Inferior parietal cortex (tissue), 1 donor: ENCODE measurements at regions not wholly inside any gene's neighbourhood (a gene's known extent, or its start where the extent isn't known, plus 50 kb on each side); places are given as distances from the start of the nearest gene placed in this dataset.
"Not testable (repeated sequence)": the region's sequence is repeated elsewhere in the genome, so short reads cannot be mapped to it uniquely, and the experiment has no call there.

Source experiments
- DNase-seq: peaks from one replicate; pipeline ENCODE4 v3.0.0-alpha.2; 2016; ENCODE audit errors: extremely low spot score

- DNase-seq, result no peak
Observed at GRCh38 chr5:121319292-121319691, 532.4 kb upstream of the FTMT start.

- DNase-seq, result no peak
Observed at GRCh38 chr5:121325930-121326329, 525.8 kb upstream of the FTMT start.

- no peak for DNase-seq
Observed at GRCh38 chr5:121350181-121350930, 501.3 kb upstream of the FTMT start.

- DNase-seq, result no peak
Observed at GRCh38 chr5:121366515-121366914, 485.2 kb upstream of the FTMT start.

GRCh38 chr5:121373371-121373770 lies 478.3 kb upstream of the FTMT start:
- no peak for DNase-seq

GRCh38 chr5:121377461-121377860 lies 474.2 kb upstream of the FTMT start:
- no peak for DNase-seq

GRCh38 chr5:121378046-121378445 lies 473.6 kb upstream of the FTMT start:
- DNase-seq, result no peak

GRCh38 chr5:121378559-121379359 lies 472.9 kb upstream of the FTMT start:
- DNase-seq, result no peak

- DNase-seq, result no peak
Observed at GRCh38 chr5:121380066-121380465, 471.6 kb upstream of the FTMT start.

- DNase-seq, result no peak
Observed at GRCh38 chr5:121384359-121384758, 467.3 kb upstream of the FTMT start.

- no peak for DNase-seq
Observed at GRCh38 chr5:121386334-121386733, 465.3 kb upstream of the FTMT start.

- DNase-seq, result no peak
Observed at GRCh38 chr5:121396716-121397115, 455.0 kb upstream of the FTMT start.

GRCh38 chr5:121399879-121400278 lies 451.8 kb upstream of the FTMT start:
- DNase-seq, result no peak

GRCh38 chr5:121408778-121409177 lies 442.9 kb upstream of the FTMT start:
- no peak for DNase-seq

- no peak for DNase-seq
Observed at GRCh38 chr5:121415270-121415669, 436.4 kb upstream of the FTMT start.

GRCh38 chr5:121421646-121422045 lies 430.0 kb upstream of the FTMT start:
- no peak for DNase-seq

- no peak for DNase-seq
Observed at GRCh38 chr5:121424976-121425375, 426.7 kb upstream of the FTMT start.

GRCh38 chr5:121426153-121426552 lies 425.5 kb upstream of the FTMT start:
- no peak for DNase-seq

- DNase-seq, result no peak
Observed at GRCh38 chr5:121429761-121430160, 421.9 kb upstream of the FTMT start.

GRCh38 chr5:121430538-121430937 lies 421.1 kb upstream of the FTMT start:
- no peak for DNase-seq

- DNase-seq, result no peak
Observed at GRCh38 chr5:121445511-121445910, 406.2 kb upstream of the FTMT start.

GRCh38 chr5:121462441-121462840 lies 389.2 kb upstream of the FTMT start:
- no peak for DNase-seq

- not testable (repeated sequence) for DNase-seq
Observed at GRCh38 chr5:121471222-121471621, 380.5 kb upstream of the FTMT start.
